HUDEP-2 (cell line): ENCODE measurements at regions not wholly inside any gene's neighbourhood (a gene's known extent, or its start where the extent isn't known, plus 50 kb on each side); places are given as distances from the start of the nearest gene placed in this dataset.
A peak's percentile ranks its signal among the peaks of the same experiment; 100 is the strongest.
"Not testable (repeated sequence)": the region's sequence is repeated elsewhere in the genome, so short reads cannot be mapped to it uniquely, and the experiment has no call there.

Experiments used
- DNase-seq, 76 experiments: peaks; one replicate each; lab custom pipeline; 2025; ENCODE audit not compliant: unreplicated experiment in 76 of 76; lab: John Stamatoyannopoulos, UW

DNA sequence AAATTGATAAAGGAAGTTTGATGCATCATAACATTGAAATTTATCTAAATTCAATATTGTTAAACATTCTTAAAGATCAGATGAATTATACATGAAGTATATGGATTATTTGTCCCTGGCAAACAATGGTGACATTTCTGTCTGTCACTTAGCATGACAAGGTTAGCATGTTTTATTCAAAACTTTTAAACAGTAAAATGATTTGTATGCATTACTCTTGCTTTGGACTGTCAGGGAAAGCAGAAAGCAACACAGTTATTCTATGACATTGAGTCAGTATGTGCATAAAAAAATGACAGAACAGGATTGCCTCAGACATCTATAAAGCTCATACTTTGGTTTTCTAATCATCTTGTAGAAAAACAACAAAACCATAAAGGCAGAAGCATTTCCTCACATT is 193.7 kb downstream of the IZUMO3 start:
- no peak for DNase-seq

- no peak for DNase-seq
Observed at GRCh38 chr9:24351258-24351657, 194.4 kb downstream of the IZUMO3 start.

DNA sequence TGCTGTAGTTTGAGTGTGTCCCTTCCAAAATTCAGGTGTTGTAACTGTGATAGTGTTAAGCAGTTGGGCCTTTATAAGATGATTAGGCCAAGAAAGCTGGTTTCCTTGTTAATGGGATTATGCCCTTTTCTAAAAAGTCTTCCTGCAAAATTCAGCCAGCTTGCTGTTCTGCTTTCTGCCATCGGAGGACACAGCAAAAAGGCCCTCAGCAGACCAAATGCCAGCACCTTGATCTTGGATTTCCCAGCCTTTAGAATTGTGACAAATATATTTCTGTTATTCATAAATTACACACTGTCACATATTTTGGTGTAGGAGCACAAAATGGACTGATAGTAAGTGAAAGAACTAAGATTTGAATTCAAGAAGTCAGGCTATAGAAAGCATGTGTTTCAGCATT is 203.2 kb downstream of the IZUMO3 start:
- no peak for DNase-seq

GRCh38 chr9:24333629-24334028 is 212.1 kb downstream of the IZUMO3 start:
- DNase-seq: no peak

DNA sequence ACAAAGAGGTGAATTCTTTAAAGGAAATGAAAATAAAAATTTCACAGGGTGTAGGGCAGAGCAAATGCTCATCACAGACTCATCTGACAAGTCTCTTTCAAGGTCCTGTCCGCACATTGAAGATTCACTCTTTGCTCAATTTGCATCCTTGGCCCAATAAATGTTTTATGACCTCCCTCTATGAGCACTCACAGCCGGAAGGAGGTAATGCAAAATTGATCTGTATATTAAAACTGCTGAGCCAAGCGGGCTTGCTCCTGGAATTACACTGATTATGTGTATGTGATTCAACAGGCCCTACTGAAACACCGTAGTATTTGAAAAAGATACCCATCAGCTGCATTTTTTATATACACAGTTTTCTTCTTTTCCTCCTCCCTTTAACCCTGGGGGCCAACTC is 246.8 kb downstream of the IZUMO3 start:
- no peak for DNase-seq

- DNase-seq: no peak
Observed at GRCh38 chr9:24297931-24298330, 247.8 kb downstream of the IZUMO3 start.

GRCh38 chr9:24296124-24296523 is 249.6 kb downstream of the IZUMO3 start:
- no peak for DNase-seq

DNA sequence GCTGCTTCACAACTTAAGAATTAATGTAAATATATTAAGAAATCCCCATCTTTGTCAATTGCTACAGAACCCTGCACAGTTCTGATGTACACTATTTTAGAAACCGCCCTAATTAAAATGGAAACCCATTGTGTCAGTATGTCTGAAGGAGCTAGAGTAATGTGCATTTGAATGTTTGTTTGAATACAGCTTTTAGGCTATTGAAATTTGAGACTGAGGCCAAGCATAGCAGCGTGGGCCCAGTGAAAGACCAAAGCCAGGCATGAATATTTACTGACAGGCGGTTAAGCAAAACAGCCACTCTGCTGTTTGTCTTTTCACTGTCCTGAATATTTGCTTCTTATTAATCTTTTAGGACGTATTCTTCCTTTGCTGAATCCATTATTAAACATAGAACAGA is 252.3 kb downstream of the IZUMO3 start:
- no peak for DNase-seq

- no peak for DNase-seq
Observed at GRCh38 chr9:24286761-24287160, 258.9 kb downstream of the IZUMO3 start.

DNA sequence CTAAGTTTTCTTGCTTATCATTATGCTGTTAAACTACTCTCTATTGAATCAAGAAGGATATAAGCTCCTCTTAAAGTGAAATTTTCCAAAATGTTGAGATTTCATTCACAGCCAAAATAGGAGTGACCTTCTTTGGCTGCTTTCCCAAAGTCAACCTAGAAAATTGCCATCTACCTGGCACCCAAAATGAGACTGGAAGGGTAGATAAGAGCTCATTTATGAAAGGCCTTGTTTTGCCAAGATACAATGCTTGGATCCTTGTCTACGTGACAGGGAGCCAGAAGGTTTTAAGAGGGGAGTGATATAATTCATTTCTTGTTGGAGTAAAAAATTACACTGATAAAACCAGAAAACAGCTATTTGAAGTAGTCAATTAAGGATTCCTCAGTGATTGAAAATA is 287.1 kb downstream of the IZUMO3 start:
- no peak for DNase-seq

- no peak for DNase-seq
Observed at GRCh38 chr9:24257726-24258125, 288.0 kb downstream of the IZUMO3 start.

GRCh38 chr9:24245988-24246387 is 299.7 kb downstream of the IZUMO3 start:
- DNase-seq: peak in 2 of 76 experiments; percentile 1 to 5

GRCh38 chr9:24242576-24242975 is 303.1 kb downstream of the IZUMO3 start:
- DNase-seq: no peak

DNA sequence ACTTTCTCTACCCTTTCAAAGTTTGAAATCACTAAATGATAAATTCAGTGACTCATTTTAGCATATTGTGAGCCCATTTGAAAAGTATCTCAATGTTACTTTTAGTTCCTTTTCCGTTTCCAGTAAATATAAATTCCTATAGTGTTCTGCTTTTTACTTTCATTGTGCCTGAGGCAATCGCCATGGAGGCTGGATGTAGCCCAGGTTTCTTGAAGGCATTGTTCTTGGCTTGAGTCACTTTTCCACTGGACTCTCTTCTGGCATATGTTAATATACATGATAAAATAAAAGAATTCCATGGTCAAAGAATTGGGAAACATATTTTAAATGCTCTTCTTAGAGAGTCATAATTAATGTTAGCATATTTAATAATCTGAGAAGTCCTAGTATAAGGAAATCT is 327.0 kb downstream of the IZUMO3 start:
- DNase-seq: no peak

GRCh38 chr9:24210641-24211040 is 335.1 kb downstream of the IZUMO3 start:
- DNase-seq: no peak

DNA sequence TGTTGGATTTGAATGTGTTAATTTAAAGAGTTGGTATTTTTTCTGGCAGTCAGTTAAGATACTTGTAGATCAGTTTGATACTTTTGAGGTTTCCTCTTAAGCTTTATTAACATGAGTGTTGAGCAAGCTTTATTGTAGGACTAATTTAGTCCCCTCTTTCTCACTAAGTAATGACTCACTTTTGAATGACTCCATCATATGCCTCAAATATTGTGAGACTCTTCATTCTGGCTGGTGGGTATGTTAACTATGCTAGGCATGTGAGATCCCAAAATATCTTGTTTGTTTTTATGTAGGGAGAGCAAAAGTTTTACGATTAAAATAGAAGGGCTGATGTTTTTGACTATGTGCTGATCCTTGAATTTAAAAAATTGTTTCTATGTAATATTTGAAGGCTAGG is 355.7 kb downstream of the IZUMO3 start:
- DNase-seq: no peak

- not testable (repeated sequence) for DNase-seq
Observed at GRCh38 chr9:24180572-24180971, 354.5 kb upstream of the ELAVL2 start.

GRCh38 chr9:24144796-24145195 is 318.8 kb upstream of the ELAVL2 start:
- DNase-seq: no peak

GRCh38 chr9:24135072-24135471 is 309.0 kb upstream of the ELAVL2 start:
- not testable (repeated sequence) for DNase-seq

GRCh38 chr9:24132244-24132643 is 306.2 kb upstream of the ELAVL2 start:
- no peak for DNase-seq

DNA sequence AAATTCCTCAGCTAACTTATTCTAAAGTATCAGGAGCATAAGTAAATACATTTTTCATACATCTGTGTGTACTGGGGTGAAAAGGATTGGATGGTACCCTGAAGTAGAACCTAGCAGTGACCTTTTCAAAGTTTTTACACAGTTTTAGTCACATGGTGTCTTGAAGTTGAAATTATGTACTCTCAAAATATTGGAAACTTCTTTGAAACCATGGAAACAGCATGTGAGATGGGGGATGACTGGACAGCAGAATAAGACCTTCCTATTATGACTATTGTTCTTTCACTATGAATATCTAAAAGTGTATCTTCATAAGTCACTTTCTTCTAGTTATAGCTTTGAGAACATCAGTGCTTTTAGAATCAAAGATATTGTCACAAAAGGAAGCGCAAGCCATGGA is 301.5 kb upstream of the ELAVL2 start:
- DNase-seq: no peak

GRCh38 chr9:24118190-24118589 is 292.1 kb upstream of the ELAVL2 start:
- peak in 5 of 76 experiments; percentile 4 to 58 (median 53) for DNase-seq

- no peak for DNase-seq
Observed at GRCh38 chr9:24096756-24097155, 270.7 kb upstream of the ELAVL2 start.

DNA sequence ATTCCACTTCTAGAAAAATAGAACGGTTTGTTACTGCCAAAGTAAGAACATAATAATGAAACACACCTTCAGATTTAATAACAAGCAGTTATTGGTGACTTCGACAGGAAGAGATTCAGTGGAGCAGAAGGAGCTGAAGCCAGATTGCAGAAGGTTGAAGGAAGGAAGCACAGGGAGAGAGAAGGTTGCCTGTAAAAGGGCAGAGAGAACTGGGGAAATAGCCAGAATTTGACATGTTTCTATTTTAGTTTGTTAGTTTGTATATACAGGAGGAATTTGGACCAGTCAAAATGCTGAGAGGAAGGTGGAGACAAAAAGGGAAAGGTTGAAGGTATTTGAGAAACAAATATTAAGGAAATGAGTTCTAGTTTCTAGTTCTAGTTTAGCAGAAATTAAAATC is 269.2 kb upstream of the ELAVL2 start:
- DNase-seq: no peak
